GM19438 (cell line): ENCODE measurements at regions not wholly inside any gene's neighbourhood (a gene's known extent, or its start where the extent isn't known, plus 50 kb on each side); places are given as distances from the start of the nearest gene placed in this dataset.
A peak's percentile ranks its signal among the peaks of the same experiment; 100 is the strongest.

ENCODE experiments used
- ATAC-seq: cut with Tn5 transposase; IDR thresholded peaks from one replicate; pipeline ENCODE4 v1.9.1; 2021; ENCODE audit warnings: low read depth; ENCODE audit not compliant: unreplicated experiment

DNA sequence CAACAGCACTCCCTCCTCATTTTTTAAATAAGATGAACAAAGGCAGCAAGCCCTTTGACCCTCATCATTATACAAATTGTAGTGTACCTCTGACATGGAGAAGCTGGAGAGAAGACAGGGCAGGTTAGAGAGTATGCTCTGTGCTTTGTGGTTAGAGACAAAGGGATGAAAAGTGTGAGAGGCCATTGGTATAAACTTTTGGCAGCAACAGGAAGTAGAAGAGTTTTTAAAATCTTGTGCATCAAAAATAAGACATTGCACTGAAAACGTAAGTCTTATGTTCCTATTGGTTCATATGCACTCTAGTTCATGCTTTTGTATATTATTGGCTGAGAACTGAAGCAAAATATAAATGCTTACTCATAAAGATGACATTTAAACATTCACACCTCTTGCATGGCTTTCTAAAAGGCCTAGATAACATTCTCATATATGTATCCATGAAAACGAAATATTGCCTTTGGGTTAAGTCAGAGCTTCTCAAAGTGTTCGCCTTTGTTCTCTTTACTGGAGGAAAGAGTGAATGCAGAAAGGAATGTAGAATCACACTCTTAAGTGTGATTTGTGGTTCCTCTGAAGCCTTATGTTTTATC is 158.0 kb downstream of the PALM2AKAP2 start:
- ATAC-seq, result no peak

DNA sequence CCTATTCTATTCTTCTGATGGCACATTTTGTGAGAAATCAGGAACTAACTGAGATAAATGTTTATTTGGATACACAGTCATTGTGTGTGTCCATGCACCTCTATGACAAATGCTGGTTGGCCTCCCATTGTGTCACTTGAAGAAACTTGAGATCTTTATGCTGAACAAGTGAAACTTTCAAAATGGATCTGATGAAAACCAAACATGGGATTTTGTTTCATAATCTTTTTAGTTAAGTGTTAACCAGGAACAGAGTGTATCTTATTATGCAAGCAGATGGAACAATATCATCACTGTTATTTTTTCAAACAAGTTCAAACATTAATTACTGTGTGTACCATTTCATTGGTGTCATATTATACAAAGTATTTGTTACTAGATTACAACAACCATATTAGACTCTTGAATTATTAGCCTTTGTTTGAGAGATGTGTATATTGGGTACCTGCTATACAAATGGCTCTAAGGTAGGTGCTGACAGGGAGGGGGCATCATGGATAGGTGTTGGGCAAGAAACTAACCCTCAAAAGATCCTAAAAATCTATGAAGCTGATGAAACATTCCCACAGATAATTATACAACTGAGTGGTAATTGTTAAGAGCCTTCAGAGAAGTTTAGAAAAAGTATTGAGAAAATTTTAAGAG is 159.8 kb downstream of the PALM2AKAP2 start:
- no peak for ATAC-seq

DNA sequence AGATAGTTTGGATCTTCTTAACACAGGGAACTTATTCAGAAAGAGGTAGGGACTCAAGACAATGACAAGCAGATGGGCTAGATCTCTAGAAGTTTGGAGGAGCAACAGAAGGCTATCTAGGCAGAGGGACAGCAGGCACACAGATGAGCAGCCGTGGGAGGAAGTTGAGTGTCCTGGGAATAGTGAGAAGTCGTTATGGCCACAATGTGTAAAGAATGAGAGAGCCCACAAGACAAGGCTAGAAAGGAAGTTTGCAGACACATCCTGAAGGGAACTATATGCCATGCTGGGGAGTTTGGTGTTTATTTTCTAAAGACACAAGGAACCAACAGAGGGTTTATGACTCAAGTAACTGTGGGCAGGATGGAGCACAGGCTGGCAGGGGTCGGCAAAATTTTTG is 160.6 kb downstream of the PALM2AKAP2 start:
- no peak for ATAC-seq

DNA sequence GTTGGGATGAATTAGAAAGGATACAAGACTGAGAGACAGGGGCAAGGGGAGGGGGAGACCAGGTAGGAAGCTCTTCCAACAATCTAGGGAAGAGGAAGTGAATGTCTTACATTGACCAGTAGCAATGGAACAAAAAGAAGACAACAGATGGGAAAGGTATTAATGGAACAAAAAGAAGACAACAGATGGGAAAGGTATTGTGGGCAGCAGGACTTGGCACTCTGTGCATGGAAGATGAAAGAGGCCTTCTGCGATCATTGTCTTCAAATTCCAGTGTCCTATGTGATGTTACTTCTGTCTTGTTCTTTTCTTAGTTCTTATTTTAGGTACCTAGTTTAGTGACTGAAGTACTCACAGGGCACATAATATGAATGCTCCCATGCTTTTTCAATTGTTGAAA is 161.8 kb downstream of the PALM2AKAP2 start:
- no peak for ATAC-seq

DNA sequence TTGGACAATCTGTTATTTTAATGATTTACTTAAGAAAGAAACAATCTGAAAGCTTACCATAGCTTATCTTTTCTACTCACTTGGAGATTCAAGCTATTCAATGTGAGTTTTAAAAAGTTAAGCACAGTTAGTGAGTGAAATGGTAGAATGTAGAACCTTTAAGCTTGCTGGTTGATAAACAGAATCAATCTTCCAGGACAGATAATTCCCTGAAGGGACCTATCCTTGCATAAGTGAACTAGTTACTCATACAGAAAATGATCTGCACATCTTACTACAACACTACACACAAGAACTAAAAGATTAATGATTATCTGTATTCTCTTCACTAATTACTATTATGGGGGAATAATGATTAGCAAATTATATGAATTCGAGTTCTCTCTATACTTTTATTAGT is 165.6 kb downstream of the PALM2AKAP2 start:
- ATAC-seq, result no peak

DNA sequence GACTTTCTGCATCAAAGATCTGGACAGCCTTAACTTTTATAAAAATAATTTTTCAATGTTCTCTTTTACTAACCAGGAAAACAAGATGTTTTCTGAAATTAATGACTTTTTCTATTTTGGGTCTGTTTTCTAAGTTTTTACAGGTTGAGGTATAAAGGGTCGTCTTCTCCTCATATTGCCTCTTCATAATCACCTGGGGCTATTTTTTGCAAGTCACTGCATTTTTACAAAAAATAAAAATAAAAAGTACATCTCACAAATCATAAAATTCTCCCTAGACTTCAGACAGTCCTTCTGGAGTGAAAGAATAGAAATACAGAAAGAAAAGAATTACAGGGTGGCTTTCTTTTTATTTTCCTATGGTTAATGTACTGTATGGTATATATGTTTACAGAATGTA is 168.5 kb downstream of the PALM2AKAP2 start:
- ATAC-seq, result no peak

DNA sequence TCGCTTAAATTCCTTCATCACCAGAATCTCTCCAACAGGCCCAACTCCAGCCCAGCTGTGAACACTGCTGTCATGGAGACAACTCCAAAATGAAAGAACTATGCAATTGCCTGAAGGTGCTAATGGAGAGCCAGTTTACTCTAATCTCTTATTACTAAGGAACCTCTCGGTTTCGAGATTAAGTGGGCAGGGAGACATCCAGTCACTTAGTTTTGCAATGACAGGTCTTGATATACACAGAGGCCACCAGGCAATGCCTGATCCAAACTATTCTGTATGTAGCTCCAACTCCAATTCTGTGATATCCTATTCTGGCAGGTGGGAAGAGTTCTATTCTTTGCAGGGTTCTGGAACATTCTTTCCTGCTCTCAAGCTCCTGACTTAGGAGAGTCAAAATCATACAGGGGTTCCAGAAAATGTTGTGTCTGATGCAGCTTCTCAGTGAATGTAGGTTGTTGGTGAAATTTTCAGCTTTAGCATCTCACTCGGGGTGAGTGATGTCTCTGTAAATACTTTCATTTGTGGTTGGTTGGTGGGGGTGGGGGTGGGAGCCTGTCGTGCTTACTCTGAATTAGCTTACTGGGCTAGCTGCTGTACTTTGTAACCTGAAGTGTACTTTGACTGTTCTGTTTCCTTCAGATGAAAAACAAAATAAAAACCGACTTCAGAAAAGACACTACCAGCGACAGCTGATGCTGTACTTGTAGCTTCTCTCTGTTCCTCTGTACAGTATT is 170.9 kb downstream of the PALM2AKAP2 start:
- ATAC-seq, result no peak

DNA sequence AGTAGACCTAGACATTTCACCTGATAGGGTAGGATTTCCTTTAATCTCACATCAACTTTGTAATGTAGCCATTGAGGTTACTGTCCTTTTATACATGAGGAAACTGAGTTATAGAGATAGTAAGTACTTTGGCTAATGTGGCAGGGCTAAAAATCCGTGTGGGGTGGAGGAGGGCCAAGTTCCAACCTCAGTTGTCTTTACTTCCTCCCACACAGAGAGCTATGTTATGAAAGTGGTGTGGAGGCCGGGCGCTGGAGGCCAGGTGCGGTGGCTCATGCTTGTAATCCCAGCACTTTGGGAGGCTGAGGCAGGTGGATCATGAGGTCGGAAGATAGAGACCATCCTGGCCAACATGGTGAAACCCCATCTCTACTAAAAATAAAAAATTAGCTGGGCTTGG is 173.3 kb downstream of the PALM2AKAP2 start:
- ATAC-seq, result no peak

DNA sequence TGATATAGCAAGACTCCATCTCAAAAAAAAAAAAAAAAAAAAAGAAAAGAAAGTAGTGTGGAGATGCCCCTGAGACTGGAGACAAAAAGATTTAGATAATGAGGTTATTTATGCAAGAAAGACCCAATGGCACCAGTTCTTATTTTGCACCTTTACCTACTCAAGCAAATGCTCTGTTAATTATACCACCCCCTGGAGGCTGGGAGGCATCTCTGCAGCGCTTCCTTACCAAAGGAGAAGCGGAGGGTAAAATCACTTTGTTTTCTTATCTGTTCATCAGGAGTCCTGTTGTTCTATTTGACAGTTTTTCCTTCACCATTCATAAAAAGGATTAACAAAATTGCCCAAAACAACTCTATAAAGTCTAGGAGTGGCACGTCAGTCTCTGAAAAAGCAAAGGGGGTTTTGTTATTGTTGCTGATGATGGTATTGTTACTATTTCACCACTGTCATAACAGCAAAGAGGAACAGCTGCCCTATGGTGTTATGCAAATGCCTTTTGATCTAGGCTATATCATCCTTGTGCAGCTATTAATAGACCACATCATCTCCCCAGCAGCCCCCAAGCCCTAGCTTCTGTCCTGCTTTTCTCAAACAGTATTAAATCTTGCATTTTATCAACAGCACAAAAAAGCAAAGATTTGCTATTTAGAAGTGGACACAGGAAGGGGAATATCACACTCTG is 174.0 kb downstream of the PALM2AKAP2 start:
- ATAC-seq, result no peak

DNA sequence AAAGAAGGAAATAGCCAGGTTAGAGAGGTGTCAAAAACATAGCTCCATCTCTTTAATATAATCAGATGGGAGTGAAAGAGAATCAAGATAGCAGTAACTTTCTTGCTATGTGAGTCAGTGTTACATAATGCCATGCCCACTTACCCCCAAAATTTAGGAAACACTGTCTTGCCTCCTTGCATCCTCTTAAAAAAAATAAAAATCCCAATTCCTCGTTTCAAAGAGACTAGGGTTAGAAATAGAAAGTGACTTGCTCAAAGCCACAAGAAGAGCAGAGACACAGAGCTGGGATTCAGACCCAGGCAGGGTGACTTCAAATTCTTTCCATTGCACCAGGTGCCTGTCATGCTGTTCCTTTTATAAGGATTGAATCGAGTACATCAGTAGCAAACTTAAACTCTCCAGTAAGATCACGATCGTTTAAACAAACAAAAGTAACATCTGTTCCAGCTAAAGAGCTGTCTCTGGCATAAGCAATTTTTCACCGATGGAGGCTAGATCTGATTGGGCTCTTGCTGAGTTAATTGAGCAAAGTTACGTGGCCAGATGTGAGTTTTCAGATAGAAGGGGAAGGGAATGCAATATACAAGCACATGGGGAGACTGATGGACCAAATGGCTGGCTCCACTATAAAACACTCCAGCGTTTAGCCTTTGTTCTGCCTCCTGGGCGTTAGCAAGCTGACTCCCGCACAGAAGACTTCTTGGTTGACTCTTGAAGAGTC is 176.9 kb downstream of the PALM2AKAP2 start:
- no peak for ATAC-seq

DNA sequence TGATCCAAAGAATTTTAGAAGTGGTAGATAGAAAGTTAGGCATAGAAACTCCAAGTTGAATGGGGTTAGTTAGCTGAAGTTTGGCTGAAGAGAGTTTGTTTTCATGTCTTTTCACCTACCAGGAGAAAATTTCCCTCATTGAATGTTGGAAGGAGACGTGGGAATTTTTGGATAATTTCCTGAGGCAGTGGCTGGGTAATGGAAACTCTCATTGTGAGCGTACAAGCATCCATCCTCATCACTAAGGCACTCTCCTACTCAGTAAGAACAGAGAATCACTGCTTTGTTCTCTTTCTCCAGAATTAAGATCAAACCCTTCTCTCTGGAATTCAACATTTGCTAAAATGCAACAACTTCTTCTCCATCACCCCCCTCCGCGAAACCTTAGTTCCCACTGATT is 179.7 kb downstream of the PALM2AKAP2 start:
- ATAC-seq, result no peak

DNA sequence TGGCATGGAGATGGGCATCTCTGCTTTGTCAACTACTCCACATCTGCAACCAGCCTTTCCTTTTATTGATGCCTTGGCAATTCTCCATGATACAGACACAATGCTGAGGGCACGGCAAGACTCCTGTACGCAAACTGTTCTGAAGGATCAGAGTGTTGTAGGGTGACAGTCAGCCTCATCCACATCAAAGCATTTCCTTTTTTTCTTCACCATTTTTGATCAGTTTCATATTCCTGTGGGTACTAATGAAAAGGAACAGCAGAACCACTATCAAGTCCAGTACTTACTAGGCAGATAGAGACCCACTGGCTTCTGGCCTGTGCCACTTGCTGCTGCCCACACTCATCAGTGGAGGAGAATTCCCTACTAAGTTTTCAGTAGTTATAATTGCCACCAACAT is 181.6 kb downstream of the PALM2AKAP2 start:
- ATAC-seq, result no peak

DNA sequence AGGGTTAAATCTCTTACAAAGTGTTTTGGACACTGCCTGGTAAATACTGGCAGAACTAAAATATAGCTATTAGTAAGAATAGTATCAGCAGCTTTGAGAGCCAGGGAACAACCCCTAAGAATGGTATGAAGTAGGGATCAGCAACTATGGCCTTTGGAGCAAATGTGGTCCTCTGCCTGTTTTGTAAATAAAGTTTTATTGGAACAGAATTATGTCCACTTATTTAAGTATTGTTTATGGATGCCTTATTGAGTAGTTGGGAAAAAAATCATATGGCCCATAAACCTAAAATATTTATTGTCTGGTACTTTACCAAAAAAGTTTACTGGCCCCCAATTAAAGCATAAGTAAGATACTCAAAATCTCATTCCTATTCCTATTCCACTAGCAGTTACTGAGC is 182.2 kb downstream of the PALM2AKAP2 start:
- no peak for ATAC-seq

DNA sequence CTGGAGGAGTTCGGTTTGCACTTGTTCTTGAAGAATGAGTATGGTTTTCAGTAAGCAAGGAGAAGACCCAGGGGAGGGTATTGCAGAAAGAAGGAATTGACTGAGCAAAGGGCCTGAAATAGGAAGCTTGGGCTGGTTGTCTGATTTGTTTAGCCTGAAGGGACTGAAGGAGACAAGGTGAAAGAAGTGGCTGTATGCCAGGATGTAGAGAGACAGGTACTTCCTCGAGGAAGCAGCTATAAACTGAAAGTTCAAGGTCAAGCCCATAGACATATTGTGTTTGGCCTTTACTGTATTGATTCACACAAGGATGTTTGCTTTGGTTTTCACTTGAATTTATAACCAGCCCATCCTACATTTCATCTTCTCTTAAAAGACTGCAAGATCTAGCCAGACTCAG is 183.1 kb downstream of the PALM2AKAP2 start:
- ATAC-seq, result no peak

DNA sequence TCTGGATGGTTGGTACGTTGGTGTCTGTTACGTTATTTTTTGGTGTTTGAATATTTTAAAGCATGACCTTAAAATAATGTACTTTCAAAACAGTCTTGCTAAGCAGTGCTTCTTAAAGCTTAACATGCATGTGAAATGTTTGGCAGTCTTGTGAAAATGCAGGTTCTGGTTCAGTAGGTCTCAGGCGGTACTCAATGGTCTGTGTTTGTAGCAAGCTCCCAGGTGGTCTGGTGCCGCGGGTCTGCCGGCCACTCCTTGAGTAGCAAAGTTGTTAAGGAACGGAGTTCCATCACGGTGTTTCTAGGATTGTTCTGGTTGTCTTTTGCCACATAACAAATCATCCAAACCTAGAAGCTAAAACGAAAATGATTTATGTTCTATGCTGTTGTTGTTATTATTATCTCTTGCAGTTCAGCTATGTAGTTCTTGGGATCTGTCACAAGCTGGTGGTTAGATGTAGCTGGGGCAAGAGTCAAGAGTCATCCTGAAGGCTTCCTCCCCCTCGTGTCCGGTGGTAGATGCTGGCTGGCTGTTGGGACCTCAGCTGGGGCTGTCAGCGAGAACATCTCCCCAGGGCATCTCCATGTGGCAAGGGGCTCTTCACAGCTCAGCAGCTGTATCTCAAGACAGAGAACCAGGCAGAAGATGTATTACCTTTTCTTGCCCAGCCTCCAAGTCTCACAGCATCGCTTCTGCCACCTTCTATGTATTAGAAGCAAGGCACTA is 186.8 kb downstream of the PALM2AKAP2 start:
- peak; percentile 33 for ATAC-seq

DNA sequence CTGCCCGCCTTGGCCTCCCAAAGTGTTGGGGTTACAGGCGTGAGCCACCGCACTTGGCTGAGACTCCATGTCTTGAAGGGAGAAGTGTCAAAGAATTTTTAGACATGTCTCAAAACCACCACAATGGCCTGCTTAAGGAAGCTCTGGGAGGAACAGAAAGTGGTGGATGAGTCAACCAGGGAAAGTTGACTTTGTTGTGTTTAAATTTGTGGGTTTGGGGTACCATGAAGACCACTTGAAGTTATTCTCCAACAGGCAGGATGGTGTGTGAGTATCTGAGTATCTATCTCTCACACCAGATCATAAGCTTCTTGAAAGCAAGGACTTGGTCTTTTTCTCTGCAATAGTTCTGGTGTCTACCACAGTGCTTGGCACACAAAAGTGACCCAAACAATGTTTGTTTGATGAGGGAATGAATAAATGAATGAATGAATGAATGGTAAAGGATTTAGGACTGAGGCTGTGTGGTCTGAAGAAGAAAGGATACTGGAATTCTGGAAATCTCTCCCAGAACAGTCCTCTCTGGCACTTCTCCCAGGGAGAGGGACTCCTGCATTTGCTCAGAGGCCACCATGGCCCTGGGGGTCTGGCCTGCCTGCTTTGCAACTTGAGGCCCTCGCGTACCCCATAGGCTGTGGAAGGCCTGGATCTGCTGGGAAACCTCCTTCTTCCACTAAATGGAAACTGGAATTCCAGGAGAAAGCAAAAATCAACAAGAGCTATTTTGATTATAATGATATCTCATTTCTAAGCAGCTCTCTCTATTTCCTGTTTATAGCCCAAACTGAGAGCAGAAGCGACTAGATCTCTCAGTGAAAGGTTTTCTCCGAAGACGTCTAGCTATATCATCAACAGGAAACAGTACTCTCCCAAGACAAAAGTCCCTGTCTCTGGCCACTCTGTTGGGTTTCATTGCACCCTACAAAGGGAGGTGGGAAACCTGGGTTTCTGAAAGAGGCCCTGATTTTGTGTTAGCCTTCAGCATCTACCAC is 187.9 kb downstream of the PALM2AKAP2 start:
- peak; percentile 39 for ATAC-seq

DNA sequence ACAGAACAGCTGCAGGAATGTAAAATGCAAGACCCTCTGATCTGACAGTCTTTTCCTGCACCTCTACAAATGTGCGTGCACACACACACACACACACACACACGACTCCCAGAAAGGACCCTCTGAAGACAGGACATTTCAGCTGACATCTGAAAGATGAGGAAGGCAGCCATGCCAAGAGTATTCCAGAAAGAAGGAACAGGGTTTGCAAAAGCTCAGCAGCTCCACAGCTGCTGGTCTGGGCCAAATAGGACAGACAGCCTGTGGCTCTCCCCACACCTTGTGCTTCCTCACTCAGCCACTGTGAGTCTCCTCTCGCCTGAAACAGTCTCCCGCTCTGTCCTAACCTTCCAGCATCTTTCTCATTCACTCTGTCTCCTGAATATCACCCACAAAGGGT is 189.0 kb downstream of the PALM2AKAP2 start:
- no peak for ATAC-seq

DNA sequence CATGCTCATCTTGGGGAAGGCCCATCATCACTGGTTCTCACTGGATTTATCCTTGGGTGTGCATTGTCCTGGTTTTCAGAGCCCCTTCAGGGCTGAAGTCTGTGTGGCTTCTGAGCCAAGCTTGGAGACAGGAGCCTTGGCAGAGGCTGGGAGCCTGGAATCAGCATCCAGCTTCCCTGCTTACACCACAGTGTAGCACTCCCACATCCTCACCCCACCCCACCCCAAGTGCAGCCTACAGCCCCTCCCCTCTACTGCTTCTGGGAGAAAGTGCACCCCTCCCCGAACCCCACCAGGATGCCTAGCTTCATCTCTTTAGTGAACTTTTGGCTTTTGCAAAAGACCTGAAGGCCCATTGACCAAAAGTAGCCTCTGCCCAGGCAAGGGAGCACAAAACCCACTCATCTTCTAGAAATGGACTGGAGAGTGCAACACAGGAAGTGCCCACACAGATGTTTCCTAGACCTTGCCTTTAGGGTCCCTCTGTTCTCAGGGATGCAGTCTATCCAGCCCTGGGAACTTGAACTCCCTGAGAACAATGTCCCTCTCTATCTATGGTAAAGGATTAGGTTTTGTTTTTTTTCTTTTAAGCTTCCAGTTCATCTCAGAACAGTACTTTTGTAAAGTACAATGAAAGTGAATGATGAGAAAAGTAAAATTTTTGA is 189.7 kb downstream of the PALM2AKAP2 start:
- ATAC-seq, result no peak
